Common myeloid progenitor, CD34-positive (primary cell): ENCODE measurements at regions not wholly inside any gene's neighbourhood (a gene's known extent, or its start where the extent isn't known, plus 50 kb on each side); places are given as distances from the start of the nearest gene placed in this dataset.

ENCODE experiments used
- CTCF ChIA-PET: fragments of 350-600 bp; sonication (Branson Sonifier 250); formaldehyde crosslinking; loops from one replicate; lab custom pipeline; 2021; ENCODE audit warnings: antibody characterized with exemption; lab: Charles Lee
- POLR2A ChIA-PET: fragments of 350-600 bp; sonication (Branson Sonifier 250); formaldehyde crosslinking; loops from one replicate; lab custom pipeline; 2021; ENCODE audit warnings: antibody characterized with exemption; lab: Charles Lee
- DNase-seq, 3 donors: peaks; one replicate each; pipeline versions ENCODE4 v3.0.0 to v3.0.0-alpha.2; 2013
- H3K27ac ChIP-seq, 2 experiments: 1 replicate in 1 of 2; 2 replicates in 1 of 2; pipeline ENCODE4 v1.7.0; 2013; ENCODE audit warnings: inconsistent platforms in 2 of 2, low read length in 2 of 2, mild to moderate bottlenecking in 2 of 2, low read depth in 1 of 2, moderate library complexity in 1 of 2; ENCODE audit not compliant: severe bottlenecking in 2 of 2, insufficient read depth in 1 of 2, poor library complexity in 1 of 2
- H3K27me3 ChIP-seq, 5 experiments: replicated peaks in 2 of 5; 1 replicate in 3 of 5; 2 replicates in 2 of 5; pipeline versions ENCODE4 v1.6.1 to v1.7.0; 2013; ENCODE audit warnings: low read length in 4 of 5, mild to moderate bottlenecking in 2 of 5, moderate library complexity in 2 of 5, inconsistent platforms in 1 of 5; ENCODE audit not compliant: insufficient read depth in 5 of 5, control insufficient read depth in 4 of 5
- H3K36me3 ChIP-seq, 4 experiments: 1 replicate in 2 of 4; 2 replicates in 2 of 4; pipeline versions ENCODE4 v1.6.1 to v1.7.0; 2013; ENCODE audit warnings: low read length in 3 of 4, control low read depth in 1 of 4, mild to moderate bottlenecking in 1 of 4; ENCODE audit not compliant: control insufficient read depth in 4 of 4, insufficient read depth in 4 of 4
- H3K4me1 ChIP-seq, 4 experiments: 1 replicate in 3 of 4; 2 replicates in 1 of 4; pipeline versions ENCODE4 v1.6.1 to v1.7.1; 2013; ENCODE audit warnings: low read length in 3 of 4, mild to moderate bottlenecking in 3 of 4, control low read depth in 1 of 4, inconsistent platforms in 1 of 4, moderate library complexity in 1 of 4; ENCODE audit not compliant: control insufficient read depth in 4 of 4, insufficient read depth in 4 of 4; ENCODE audit errors: control extremely low read depth in 1 of 4
- H3K4me3 ChIP-seq, 7 experiments: 1 replicate in 4 of 7; 2 replicates in 3 of 7; pipeline versions ENCODE4 v1.5.1 to v1.7.0; 2013; ENCODE audit warnings: mild to moderate bottlenecking in 7 of 7, low read length in 6 of 7, moderate library complexity in 6 of 7, inconsistent platforms in 2 of 7, low read depth in 2 of 7, control low read depth in 1 of 7; ENCODE audit not compliant: insufficient read depth in 4 of 7, control insufficient read depth in 1 of 7; ENCODE audit errors: extremely low read depth in 1 of 7
- H3K9me3 ChIP-seq, 5 experiments: 1 replicate in 4 of 5; 2 replicates in 1 of 5; pipeline versions ENCODE4 v1.6.1 to v1.7.1; 2013; ENCODE audit warnings: low read length in 4 of 5, mild to moderate bottlenecking in 2 of 5, inconsistent platforms in 1 of 5, low read depth in 1 of 5, moderate library complexity in 1 of 5; ENCODE audit not compliant: control insufficient read depth in 4 of 5, insufficient read depth in 2 of 5; ENCODE audit errors: control extremely low read depth in 1 of 5
- WGBS: methylation state at CpG from one replicate; pipeline ENCODE4 v1.1.5; 2013; ENCODE audit not compliant: insufficient coverage; 5-methylcytosine and 5-hydroxymethylcytosine counted together

DNA sequence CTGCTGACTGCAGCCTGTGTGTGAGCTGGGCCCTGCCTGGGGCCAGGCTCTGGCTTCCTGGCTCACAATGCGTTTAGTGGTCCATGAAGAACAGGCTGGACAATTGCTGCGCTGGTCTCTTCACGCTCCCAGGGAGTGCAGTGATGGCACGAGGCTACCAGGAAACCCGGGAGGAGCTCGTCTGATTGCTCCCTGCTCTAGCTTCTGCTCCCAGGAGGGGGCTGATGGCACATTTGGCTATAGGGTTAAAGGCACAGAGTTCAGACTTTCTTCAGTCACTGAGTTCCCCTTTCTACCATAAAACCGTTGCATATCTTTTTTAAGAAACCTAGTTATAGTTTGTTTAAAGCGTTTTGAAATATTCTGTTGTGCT, 60.1 kb downstream of the KCNF1 start:
- Histone ChIP-seq H3K36me3 (no peaks in the 10 kb centered on the region), H3K27ac (no peak overlapping the region), H3K4me1 (peaks cover 0 to 3% (median 2%) of the 10 kb centered on the region in 4 experiments), H3K4me3 (no peak overlapping the region), H3K9me3 (peaks cover 0 to 2% (median 0%) of the 10 kb centered on the region in 5 experiments), H3K27me3 (peaks cover 0 to 13% (median 1%) of the 10 kb centered on the region in 5 experiments)
- no peak for DNase-seq
- CTCF ChIA-PET, result no interaction called here
- whole genome bisulfite sequencing, result 71% methylated on average over 3 of the region's 8 CpGs
- POLR2A ChIA-PET, result no interaction called here

DNA sequence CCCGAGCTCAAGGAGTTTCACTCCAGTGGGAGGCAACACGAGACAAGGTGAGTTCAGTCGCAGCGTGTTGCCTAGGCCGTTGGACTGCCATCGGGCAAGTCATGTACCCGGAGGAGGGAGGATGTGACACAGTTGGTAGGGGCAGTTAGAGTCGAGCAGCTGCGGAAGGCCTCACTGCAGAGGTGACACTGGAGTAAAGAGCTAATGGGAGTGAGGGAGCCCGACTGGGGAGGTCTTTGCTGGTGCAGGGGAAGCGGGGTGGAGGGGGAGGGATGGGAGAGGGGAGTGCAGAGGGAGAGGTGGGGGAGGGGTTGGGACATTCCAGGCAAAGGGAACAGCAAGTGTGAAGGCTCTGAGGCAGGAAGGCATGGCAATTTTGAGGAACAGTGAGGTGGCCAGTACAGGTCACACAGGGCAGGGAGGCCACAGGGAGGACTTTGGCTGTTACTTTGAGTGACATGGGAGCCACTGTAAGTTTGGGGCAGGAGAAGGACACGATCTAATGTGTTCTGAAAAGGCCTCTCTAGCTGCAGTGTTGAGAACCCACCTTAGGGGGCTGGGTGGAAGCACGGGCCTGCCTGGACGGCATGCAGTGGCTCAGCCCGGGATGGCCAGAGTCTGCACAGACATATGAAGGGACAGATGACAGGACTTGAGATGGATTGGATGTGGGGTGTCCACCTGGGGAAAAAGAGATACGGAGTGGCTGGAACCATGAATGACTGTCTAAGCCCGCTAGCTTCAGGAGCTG, 61.1 kb downstream of the KCNF1 start:
- Histone ChIP-seq H3K27me3 (peaks cover 0 to 13% (median 1%) of the 10 kb centered on the region in 5 experiments), H3K9me3 (peaks cover 0 to 2% (median 0%) of the 10 kb centered on the region in 5 experiments), H3K27ac (no peak overlapping the region), H3K36me3 (no peaks in the 10 kb centered on the region), H3K4me3 (no peak overlapping the region), H3K4me1 (peaks cover 2 to 9% (median 7%) of the 10 kb centered on the region in 4 experiments)
- CTCF ChIA-PET, result no interaction called here
- DNase-seq, result no peak
- POLR2A ChIA-PET, result no interaction called here
- 98% methylated on average over 13 of the region's 17 CpGs for WGBS

DNA sequence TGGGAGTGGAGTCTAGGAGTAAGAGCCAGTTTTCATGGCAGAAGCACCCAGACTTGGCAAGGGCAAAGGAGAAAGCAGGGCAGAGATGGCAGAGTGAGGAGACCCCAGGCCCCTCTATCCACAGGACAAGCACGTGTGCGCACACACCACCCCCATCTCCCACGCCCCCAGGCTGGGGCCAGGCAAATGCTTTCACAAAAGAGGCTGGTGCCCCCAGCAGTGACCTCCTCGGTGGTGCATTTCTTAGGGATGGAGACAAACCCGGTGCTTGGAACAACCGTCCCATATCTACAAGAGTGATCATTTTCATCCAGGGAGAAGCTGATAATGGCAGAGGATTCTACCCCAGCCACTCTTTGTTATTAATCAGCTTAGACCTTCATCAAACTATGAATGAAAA, 62.0 kb downstream of the KCNF1 start:
- ChIA-PET CTCF (interaction anchor here (0.9 to 1.0 kb wide), 2 partner anchors 38 to 151 kb away, joined by 3 read pairs; no protein-coding TSS in a partner anchor), POLR2A (no interaction called here)
- Histone ChIP-seq H3K4me3 (no peak overlapping the region), H3K36me3 (no peaks in the 10 kb centered on the region), H3K27me3 (peaks cover 0 to 10% (median 1%) of the 10 kb centered on the region in 5 experiments), H3K9me3 (peaks cover 0 to 2% (median 0%) of the 10 kb centered on the region in 5 experiments), H3K4me1 (peaks cover 2 to 9% (median 7%) of the 10 kb centered on the region in 4 experiments), H3K27ac (no peak overlapping the region)
- 100% methylated on average over 3 of the region's 6 CpGs for WGBS
- no peak for DNase-seq

DNA sequence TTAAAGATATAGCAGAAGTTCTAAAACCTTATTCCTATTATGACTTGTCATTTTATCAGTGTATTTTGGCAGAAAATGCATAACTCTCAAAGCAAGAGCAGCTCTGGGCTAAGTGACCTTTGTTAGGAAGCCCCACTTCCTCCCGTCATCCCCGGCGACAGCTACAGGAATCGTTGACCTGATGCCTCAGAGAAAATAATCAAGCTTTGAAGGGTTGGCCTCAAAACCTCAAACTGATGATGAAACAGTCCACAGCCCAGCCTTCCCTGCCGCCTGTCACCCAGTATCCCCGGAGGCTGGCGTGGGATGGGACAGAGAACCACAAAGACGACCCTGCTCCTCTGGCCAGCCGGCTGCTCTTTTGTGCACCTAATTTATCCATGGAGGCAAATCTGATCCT, 65.3 kb downstream of the KCNF1 start:
- POLR2A ChIA-PET, result no interaction called here
- Histone ChIP-seq H3K27me3 (peaks cover 0 to 8% (median 0%) of the 10 kb centered on the region in 5 experiments), H3K4me3 (peak overlapping the region in 1 of 7 experiments; percentile 25), H3K4me1 (peaks cover 2 to 9% (median 7%) of the 10 kb centered on the region in 4 experiments), H3K36me3 (no peaks in the 10 kb centered on the region), H3K27ac (no peak overlapping the region), H3K9me3 (peaks cover 0 to 2% (median 0%) of the 10 kb centered on the region in 5 experiments)
- DNase-seq, result peak in 2 of 3 donors; percentile 22 to 35
- CTCF ChIA-PET, result no interaction called here
- 3% methylated on average over 9 of the region's 9 CpGs for WGBS

DNA sequence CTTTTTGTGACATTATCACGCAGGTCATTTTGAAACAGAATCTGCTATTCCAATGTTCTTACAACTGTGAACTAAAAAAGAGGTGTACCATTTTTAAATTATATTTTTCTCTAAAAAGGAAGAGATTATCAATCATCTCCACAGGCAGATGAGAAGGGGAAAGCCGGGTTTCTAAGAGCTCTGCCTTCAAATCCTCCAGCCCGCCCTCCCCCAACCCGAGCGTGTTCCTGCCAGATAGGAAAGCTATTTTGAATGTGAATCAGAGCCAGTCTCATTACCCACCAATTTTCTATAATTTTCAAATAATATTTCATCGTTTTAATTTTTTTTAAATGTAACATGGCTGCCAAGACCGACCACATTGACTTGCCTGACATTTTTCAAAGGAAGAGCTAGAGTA, 65.9 kb downstream of the KCNF1 start:
- Histone ChIP-seq H3K4me3 (no peak overlapping the region), H3K27me3 (peaks cover 0 to 10% (median 0%) of the 10 kb centered on the region in 5 experiments), H3K4me1 (peaks cover 2 to 9% (median 7%) of the 10 kb centered on the region in 4 experiments), H3K9me3 (peaks cover 0 to 2% (median 0%) of the 10 kb centered on the region in 5 experiments), H3K27ac (no peak overlapping the region), H3K36me3 (no peaks in the 10 kb centered on the region)
- no peak for DNase-seq
- CTCF ChIA-PET, result no interaction called here
- 43% methylated on average over 2 of the region's 7 CpGs for WGBS
- POLR2A ChIA-PET, result no interaction called here

DNA sequence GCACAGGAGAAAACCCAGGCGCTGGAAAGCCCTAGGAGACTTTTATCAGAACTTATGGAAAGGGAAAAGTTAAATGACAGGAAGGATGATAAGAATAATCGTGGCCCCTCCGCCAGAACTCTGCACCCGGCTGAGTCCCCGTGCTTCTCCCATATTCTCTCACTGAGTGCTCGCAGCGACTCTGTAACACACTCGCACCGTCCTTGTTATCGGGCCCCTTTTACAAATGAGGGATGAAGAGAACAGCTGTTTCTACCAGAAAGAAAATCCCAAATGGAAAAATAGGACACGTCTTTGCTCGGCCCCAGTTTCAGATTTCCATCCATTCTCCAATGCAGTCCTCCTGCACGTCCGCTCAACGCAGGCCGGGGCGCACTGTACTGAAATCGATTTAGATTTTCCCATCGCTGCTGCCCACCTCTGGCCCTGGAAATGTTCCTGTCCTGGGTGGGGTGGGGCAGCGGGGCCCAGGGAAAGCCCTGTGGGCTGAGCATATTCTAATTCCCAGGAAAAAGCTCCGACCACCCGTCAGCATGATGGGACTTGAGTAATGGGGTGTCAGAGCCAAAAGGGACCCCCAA, 66.4 kb downstream of the KCNF1 start:
- peaks cover 0 to 12% (median 0%) of the 10 kb centered on the region in 5 experiments for H3K27me3 ChIP-seq
- DNase-seq, result no peak
- over 99% methylated on average over 15 of the region's 22 CpGs for WGBS
- H3K36me3 ChIP-seq, result no peaks in the 10 kb centered on the region
- peaks cover 2 to 9% (median 7%) of the 10 kb centered on the region in 4 experiments for H3K4me1 ChIP-seq
- CTCF ChIA-PET, result no interaction called here
- POLR2A ChIA-PET, result no interaction called here
- H3K27ac ChIP-seq, result no peak overlapping the region
- no peak overlapping the region for H3K4me3 ChIP-seq
- peaks cover 0 to 2% (median 0%) of the 10 kb centered on the region in 5 experiments for H3K9me3 ChIP-seq

DNA sequence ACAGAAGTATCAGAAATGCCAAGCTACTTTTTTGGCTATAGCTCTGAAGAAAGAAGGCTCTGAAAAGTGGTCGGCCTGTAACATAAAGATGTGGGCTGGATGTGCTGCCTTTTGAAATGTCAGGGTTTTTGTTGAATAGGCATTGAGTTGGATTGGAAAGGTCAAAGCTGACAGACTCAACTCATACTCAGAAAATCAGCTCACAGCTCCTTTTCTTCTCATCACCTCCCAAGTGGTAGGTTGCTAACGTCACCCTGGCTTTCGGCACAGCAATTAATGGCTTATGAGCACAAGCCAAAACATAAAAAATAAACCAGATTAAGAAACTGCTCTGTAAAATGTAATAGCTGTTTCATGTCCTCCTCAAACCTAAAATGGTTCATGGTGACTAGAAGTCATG, 68.3 kb downstream of the KCNF1 start:
- Histone ChIP-seq H3K27me3 (peaks cover 0 to 7% (median 0%) of the 10 kb centered on the region in 5 experiments), H3K4me3 (no peak overlapping the region), H3K9me3 (no peaks in the 10 kb centered on the region), H3K4me1 (peaks cover 2 to 9% (median 7%) of the 10 kb centered on the region in 4 experiments), H3K36me3 (no peaks in the 10 kb centered on the region), H3K27ac (no peak overlapping the region)
- CTCF ChIA-PET, result no interaction called here
- no peak for DNase-seq
- POLR2A ChIA-PET, result no interaction called here
- 100% methylated on average over 2 of the region's 3 CpGs for WGBS
